ENCODE measurements at regions not wholly inside any gene's neighbourhood (a gene's known extent, or its start where the extent isn't known, plus 50 kb on each side); places are given as distances from the start of the nearest gene placed in this dataset.
A peak's percentile ranks its signal among the peaks of the same experiment; 100 is the strongest.

GRCh38 chr9:99511723-99512122 is 289.6 kb downstream of the SEC61B start:
- Histone ChIP-seq H3K9ac (ENCODE audit: low read length) (no peak overlapping the region), H3K4me1 (ENCODE audit: control insufficient read depth, insufficient read depth, low read length) (peaks cover 10% of the 10 kb centered on the region), H3K9me3 (ENCODE audit: control insufficient read depth, low read length) (no peaks in the 10 kb centered on the region), H3K4me3 (ENCODE audit: low read length) (no peak overlapping the region), H3K36me3 (ENCODE audit: control insufficient read depth, insufficient read depth, low read length, severe bottlenecking) (no peaks in the 10 kb centered on the region), H3K27me3 (replicated peaks; ENCODE audit: control insufficient read depth, insufficient read depth, low read length) (no peaks in the 10 kb centered on the region)
- no peak for DNase-seq (ENCODE audit: low read depth)

DNA sequence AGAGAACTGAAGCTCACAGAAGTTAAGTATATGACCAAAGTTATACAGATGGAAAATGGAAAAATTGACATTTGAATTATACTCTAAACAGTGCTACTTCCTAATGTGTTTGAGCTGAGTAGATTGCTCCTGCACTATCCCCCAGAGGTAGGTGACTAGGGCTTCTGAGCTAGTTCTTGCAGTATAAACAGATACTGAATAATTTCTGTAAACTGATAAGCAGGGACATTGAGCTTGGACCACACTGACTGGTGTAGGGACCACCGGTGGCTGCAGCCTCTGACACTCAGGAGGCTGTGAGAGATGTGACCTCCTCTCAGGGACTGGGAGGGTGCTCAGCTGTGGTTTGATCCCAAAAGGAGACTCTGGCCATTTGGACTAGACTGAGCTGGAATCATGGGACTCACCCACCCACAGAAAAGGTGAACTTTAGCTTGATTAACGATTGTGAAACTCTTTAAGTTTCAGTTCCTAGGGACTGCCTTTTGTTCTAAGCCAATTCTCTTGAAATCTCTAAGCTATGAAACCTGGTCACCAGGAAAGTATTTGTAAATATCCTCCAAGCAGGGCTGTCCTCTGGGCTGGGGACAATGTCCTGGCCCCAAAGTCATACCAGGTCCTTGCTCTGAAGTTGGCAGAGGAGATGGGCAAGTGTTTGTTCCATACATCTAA is 291.5 kb downstream of the SEC61B start:
- peak; percentile 45 for DNase-seq (ENCODE audit: low read depth)
- Histone ChIP-seq H3K9ac (ENCODE audit: low read length) (no peak overlapping the region), H3K4me1 (ENCODE audit: control insufficient read depth, insufficient read depth, low read length) (peaks cover 10% of the 10 kb centered on the region), H3K27me3 (replicated peaks; ENCODE audit: control insufficient read depth, insufficient read depth, low read length) (no peaks in the 10 kb centered on the region), H3K4me3 (ENCODE audit: low read length) (no peak overlapping the region), H3K36me3 (ENCODE audit: control insufficient read depth, insufficient read depth, low read length, severe bottlenecking) (no peaks in the 10 kb centered on the region), H3K9me3 (ENCODE audit: control insufficient read depth, low read length) (no peaks in the 10 kb centered on the region)

DNA sequence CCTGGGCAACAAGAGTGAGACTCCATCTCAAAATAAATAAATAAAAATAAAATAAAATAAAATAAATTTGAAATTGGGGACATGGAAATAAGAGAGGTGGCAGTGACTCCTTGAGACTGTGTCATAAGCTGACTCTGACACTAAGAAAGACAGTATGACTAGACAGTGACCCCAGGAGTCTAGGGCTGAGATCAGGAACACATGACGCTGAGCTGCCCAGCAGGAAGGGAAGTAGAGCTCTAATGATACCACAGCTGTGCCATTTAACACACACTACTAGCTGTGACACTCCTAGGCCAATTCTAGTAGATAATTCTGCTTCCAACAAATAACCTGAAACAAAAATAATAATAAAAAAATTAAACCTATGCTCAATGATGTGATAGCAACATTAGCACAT is 293.0 kb downstream of the SEC61B start:
- Histone ChIP-seq H3K27me3 (replicated peaks; ENCODE audit: control insufficient read depth, insufficient read depth, low read length) (no peaks in the 10 kb centered on the region), H3K4me3 (ENCODE audit: low read length) (no peak overlapping the region), H3K36me3 (ENCODE audit: control insufficient read depth, insufficient read depth, low read length, severe bottlenecking) (no peaks in the 10 kb centered on the region), H3K4me1 (ENCODE audit: control insufficient read depth, insufficient read depth, low read length) (peaks cover 10% of the 10 kb centered on the region), H3K9ac (ENCODE audit: low read length) (no peak overlapping the region), H3K9me3 (ENCODE audit: control insufficient read depth, low read length) (no peaks in the 10 kb centered on the region)
- no peak for DNase-seq (ENCODE audit: low read depth)

DNA sequence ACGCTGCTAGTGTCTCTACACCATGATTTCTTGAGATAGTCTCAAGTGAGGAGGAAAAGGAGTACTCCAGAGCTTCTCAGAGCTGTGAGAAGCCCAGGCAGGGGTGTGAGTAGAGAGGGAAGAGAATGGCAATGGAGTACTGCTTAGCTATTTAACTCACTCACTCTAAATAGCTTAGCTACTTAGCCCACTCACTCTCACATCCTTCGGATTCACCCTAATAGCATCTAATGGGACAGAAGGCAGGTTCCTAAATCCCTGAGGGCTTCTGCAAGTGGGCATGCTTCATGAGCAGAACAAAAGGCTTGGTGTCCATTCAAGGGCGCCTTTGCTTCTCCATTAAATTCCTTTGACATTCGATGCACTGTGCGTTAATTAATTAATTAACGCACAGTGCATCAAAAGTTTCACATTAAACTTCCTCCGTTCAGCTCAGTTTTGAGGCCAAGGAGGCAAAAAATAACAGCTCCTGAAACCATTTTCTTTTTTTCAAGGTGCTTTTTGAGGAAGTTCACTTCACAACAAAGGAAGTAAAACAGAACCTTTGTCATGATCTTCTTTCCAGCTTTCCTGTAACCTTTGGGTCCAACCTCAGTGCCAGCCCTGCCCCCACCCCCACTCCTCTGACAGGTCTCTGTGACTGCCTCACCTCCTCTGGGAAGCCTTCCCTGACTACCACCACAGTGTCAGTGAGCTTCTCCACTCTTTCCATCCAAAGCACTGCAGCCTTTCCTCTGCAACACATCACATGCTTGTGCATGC is 294.0 kb downstream of the SEC61B start:
- Histone ChIP-seq H3K27me3 (replicated peaks; ENCODE audit: control insufficient read depth, insufficient read depth, low read length) (no peaks in the 10 kb centered on the region), H3K4me3 (ENCODE audit: low read length) (no peak overlapping the region), H3K9me3 (ENCODE audit: control insufficient read depth, low read length) (no peaks in the 10 kb centered on the region), H3K4me1 (ENCODE audit: control insufficient read depth, insufficient read depth, low read length) (peaks cover 10% of the 10 kb centered on the region), H3K36me3 (ENCODE audit: control insufficient read depth, insufficient read depth, low read length, severe bottlenecking) (no peaks in the 10 kb centered on the region), H3K9ac (ENCODE audit: low read length) (no peak overlapping the region)
- no peak for DNase-seq (ENCODE audit: low read depth)

DNA sequence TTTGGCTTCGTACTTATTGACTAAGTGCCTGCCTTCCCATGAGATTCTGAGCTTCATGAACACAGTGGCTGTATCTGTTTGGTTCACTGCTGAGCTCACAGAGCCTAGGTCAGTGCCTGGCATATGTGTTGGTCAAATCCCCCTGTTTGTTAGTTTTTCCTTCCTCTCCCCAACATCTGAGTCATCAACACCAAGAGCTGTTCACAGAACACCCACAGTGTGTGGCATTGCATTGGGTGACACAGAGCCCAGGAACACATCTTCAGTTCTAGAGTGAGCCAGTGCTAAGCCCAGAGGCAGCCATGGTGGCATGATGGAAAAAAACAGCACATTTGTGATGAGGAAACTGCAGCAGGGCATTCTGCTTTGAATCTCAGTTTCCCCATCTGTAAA is 294.6 kb downstream of the SEC61B start:
- no peaks in the 10 kb centered on the region for H3K36me3 ChIP-seq (ENCODE audit: control insufficient read depth, insufficient read depth, low read length, severe bottlenecking)
- no peak for DNase-seq (ENCODE audit: low read depth)
- H3K9me3 ChIP-seq (ENCODE audit: control insufficient read depth, low read length) = no peaks in the 10 kb centered on the region
- H3K27me3 ChIP-seq (replicated peaks; ENCODE audit: control insufficient read depth, insufficient read depth, low read length) = no peaks in the 10 kb centered on the region
- H3K4me3 ChIP-seq (ENCODE audit: low read length) = no peak overlapping the region
- peaks cover 10% of the 10 kb centered on the region for H3K4me1 ChIP-seq (ENCODE audit: control insufficient read depth, insufficient read depth, low read length)
- H3K9ac ChIP-seq (ENCODE audit: low read length) = no peak overlapping the region

DNA sequence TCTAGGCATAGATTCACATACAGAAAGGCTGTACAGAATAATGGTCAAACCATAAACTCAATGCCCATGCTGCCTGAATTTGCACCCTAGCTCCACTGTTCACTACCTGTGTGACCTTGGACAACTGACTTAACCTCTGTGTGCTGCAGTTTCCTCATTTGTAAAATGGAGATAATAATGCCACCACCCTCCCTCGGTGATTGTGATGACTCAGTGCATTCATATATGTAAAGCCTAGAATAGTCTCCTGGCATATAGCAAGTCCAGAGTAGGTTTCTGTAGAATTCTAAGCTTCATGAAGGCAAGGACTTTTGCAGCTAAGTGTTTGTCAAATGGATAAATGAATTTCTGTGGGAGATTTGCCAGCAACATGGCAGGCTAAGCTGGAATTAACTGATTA is 297.8 kb upstream of the NR4A3 start:
- H3K9ac ChIP-seq (ENCODE audit: low read length) = no peak overlapping the region
- peaks cover 5% of the 10 kb centered on the region for H3K9me3 ChIP-seq (ENCODE audit: control insufficient read depth, low read length)
- H3K4me3 ChIP-seq (ENCODE audit: low read length) = no peak overlapping the region
- no peak for DNase-seq (ENCODE audit: low read depth)
- H3K4me1 ChIP-seq (ENCODE audit: control insufficient read depth, insufficient read depth, low read length) = no peaks in the 10 kb centered on the region
- no peaks in the 10 kb centered on the region for H3K36me3 ChIP-seq (ENCODE audit: control insufficient read depth, insufficient read depth, low read length, severe bottlenecking)
- H3K27me3 ChIP-seq (replicated peaks; ENCODE audit: control insufficient read depth, insufficient read depth, low read length) = no peaks in the 10 kb centered on the region

DNA sequence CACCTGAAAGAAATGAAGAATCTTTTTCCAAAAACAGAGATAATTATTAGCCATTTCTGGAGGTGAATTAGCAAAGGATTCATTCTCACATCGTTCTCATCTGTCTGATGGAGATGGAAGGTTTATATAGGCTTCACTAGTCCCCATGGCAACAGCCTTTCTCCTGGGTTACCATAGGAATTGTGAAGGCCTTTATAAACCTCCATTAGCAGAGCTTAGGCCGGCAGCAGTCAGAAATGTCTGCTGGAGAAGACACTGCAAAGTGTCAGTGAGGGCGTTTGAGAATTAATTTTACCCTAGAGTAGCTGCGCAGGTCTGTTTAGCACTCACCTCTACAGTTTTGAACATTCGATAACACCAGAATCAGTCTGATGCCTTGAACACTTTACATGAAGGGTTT is 290.4 kb upstream of the NR4A3 start:
- DNase-seq (ENCODE audit: low read depth) = no peak
- H3K36me3 ChIP-seq (ENCODE audit: control insufficient read depth, insufficient read depth, low read length, severe bottlenecking) = no peaks in the 10 kb centered on the region
- H3K9me3 ChIP-seq (ENCODE audit: control insufficient read depth, low read length) = peaks cover 5% of the 10 kb centered on the region
- H3K9ac ChIP-seq (ENCODE audit: low read length) = no peak overlapping the region
- H3K27me3 ChIP-seq (replicated peaks; ENCODE audit: control insufficient read depth, insufficient read depth, low read length) = no peaks in the 10 kb centered on the region
- no peak overlapping the region for H3K4me3 ChIP-seq (ENCODE audit: low read length)
- no peaks in the 10 kb centered on the region for H3K4me1 ChIP-seq (ENCODE audit: control insufficient read depth, insufficient read depth, low read length)

- Histone ChIP-seq H3K9ac (ENCODE audit: low read length) (no peak overlapping the region), H3K36me3 (ENCODE audit: control insufficient read depth, insufficient read depth, low read length, severe bottlenecking) (no peaks in the 10 kb centered on the region), H3K4me1 (ENCODE audit: control insufficient read depth, insufficient read depth, low read length) (no peaks in the 10 kb centered on the region), H3K4me3 (ENCODE audit: low read length) (no peak overlapping the region), H3K27me3 (replicated peaks; ENCODE audit: control insufficient read depth, insufficient read depth, low read length) (no peaks in the 10 kb centered on the region), H3K9me3 (ENCODE audit: control insufficient read depth, low read length) (peaks cover 4% of the 10 kb centered on the region)
- no peak for DNase-seq (ENCODE audit: low read depth)
These were observed 288.3 kb upstream of the NR4A3 start for GRCh38 chr9:99533421-99533820.

- Histone ChIP-seq H3K9me3 (ENCODE audit: control insufficient read depth, low read length) (no peaks in the 10 kb centered on the region), H3K4me1 (ENCODE audit: control insufficient read depth, insufficient read depth, low read length) (no peaks in the 10 kb centered on the region), H3K27me3 (replicated peaks; ENCODE audit: control insufficient read depth, insufficient read depth, low read length) (no peaks in the 10 kb centered on the region), H3K4me3 (ENCODE audit: low read length) (no peak overlapping the region), H3K9ac (ENCODE audit: low read length) (no peak overlapping the region), H3K36me3 (ENCODE audit: control insufficient read depth, insufficient read depth, low read length, severe bottlenecking) (no peaks in the 10 kb centered on the region)
- DNase-seq (ENCODE audit: low read depth) = no peak
These were observed 283.7 kb upstream of the NR4A3 start for GRCh38 chr9:99537996-99538395.

GRCh38 chr9:99544526-99544925 is 277.2 kb upstream of the NR4A3 start:
- Histone ChIP-seq H3K27me3 (replicated peaks; ENCODE audit: control insufficient read depth, insufficient read depth, low read length) (no peaks in the 10 kb centered on the region), H3K9ac (ENCODE audit: low read length) (peak overlapping the region; percentile 52), H3K36me3 (ENCODE audit: control insufficient read depth, insufficient read depth, low read length, severe bottlenecking) (no peaks in the 10 kb centered on the region), H3K9me3 (ENCODE audit: control insufficient read depth, low read length) (no peaks in the 10 kb centered on the region), H3K4me1 (ENCODE audit: control insufficient read depth, insufficient read depth, low read length) (peaks cover 23% of the 10 kb centered on the region), H3K4me3 (ENCODE audit: low read length) (peak overlapping the region; percentile 43)
- peak; percentile 81 for DNase-seq (ENCODE audit: low read depth)

GRCh38 chr9:99549441-99549840 is 272.2 kb upstream of the NR4A3 start:
- no peak for DNase-seq (ENCODE audit: low read depth)
- no peaks in the 10 kb centered on the region for H3K27me3 ChIP-seq (replicated peaks; ENCODE audit: control insufficient read depth, insufficient read depth, low read length)
- H3K4me1 ChIP-seq (ENCODE audit: control insufficient read depth, insufficient read depth, low read length) = peaks cover 18% of the 10 kb centered on the region
- H3K9ac ChIP-seq (ENCODE audit: low read length) = no peak overlapping the region
- peaks cover 5% of the 10 kb centered on the region for H3K9me3 ChIP-seq (ENCODE audit: control insufficient read depth, low read length)
- no peak overlapping the region for H3K4me3 ChIP-seq (ENCODE audit: low read length)
- no peaks in the 10 kb centered on the region for H3K36me3 ChIP-seq (ENCODE audit: control insufficient read depth, insufficient read depth, low read length, severe bottlenecking)
